Keratinocyte (primary cell): ENCODE measurements at regions not wholly inside any gene's neighbourhood (a gene's known extent, or its start where the extent isn't known, plus 50 kb on each side); places are given as distances from the start of the nearest gene placed in this dataset.

Experiments
- DNase-seq: peaks from one replicate; pipeline ENCODE4 v3.0.0-alpha.2; 2011; ENCODE audit warnings: low read depth, missing footprints, low spot score
- FAIRE-seq: peaks from 2 replicates; lab custom pipeline; 2011; peaks lifted over from hg19 to GRCh38; lab: Jason Lieb, UNC
- H2AFZ ChIP-seq: 2 replicates; pipeline ENCODE4 v1.6.0; 2012; ENCODE audit warnings: low read length, control low read depth, inconsistent platforms; ENCODE audit not compliant: control insufficient read depth
- H3K27ac ChIP-seq: 2 replicates; pipeline ENCODE4 v1.5.1; 2011; ENCODE audit warnings: low read length; ENCODE audit not compliant: control insufficient read depth, insufficient read depth
- H3K27me3 ChIP-seq: 3 replicates; pipeline ENCODE4 v1.6.0; 2011; ENCODE audit warnings: low read length; ENCODE audit not compliant: control insufficient read depth, insufficient read depth; ENCODE audit errors: extremely low read depth
- H3K36me3 ChIP-seq, 2 experiments: 2 replicates in 1 of 2; 3 replicates in 1 of 2; pipeline ENCODE4 v1.5.1; 2011; ENCODE audit warnings: low read length in 2 of 2, mild to moderate bottlenecking in 1 of 2; ENCODE audit not compliant: control insufficient read depth in 2 of 2, insufficient read depth in 2 of 2; ENCODE audit errors: extremely low read depth in 1 of 2
- H3K4me1 ChIP-seq: 3 replicates; pipeline ENCODE4 v1.5.1; 2011; ENCODE audit warnings: low read length; ENCODE audit not compliant: control insufficient read depth, insufficient read depth; ENCODE audit errors: extremely low read depth
- H3K4me2 ChIP-seq: 3 replicates; pipeline ENCODE4 v1.6.0; 2011; ENCODE audit warnings: low read depth, low read length; ENCODE audit not compliant: control insufficient read depth, insufficient read depth; ENCODE audit errors: extremely low read depth
- H3K4me3 ChIP-seq, 3 experiments: fragments of 200-600 bp in 1 of 3; sonication (generic) in 1 of 3; 2 replicates in 2 of 3; 3 replicates in 1 of 3; pipeline ENCODE4 v1.5.1; 2011 to 2016; ENCODE audit warnings: low read length in 3 of 3, mild to moderate bottlenecking in 3 of 3, control low read depth in 2 of 3, inconsistent platforms in 1 of 3, low read depth in 1 of 3, mixed read lengths in 1 of 3, mixed run types in 1 of 3, moderate library complexity in 1 of 3; ENCODE audit not compliant: control insufficient read depth in 2 of 3, insufficient read depth in 2 of 3; ENCODE audit errors: extremely low read depth in 1 of 3
- H3K79me2 ChIP-seq: 2 replicates; pipeline ENCODE4 v1.6.0; 2012; ENCODE audit warnings: low read length; ENCODE audit not compliant: control insufficient read depth, insufficient read depth
- H3K9ac ChIP-seq: 3 replicates; pipeline ENCODE4 v1.6.0; 2011; ENCODE audit warnings: low read length; ENCODE audit not compliant: control insufficient read depth, insufficient read depth; ENCODE audit errors: extremely low read depth
- H3K9me1 ChIP-seq: 3 replicates; pipeline ENCODE4 v1.6.0; 2011; ENCODE audit warnings: low read length; ENCODE audit not compliant: control insufficient read depth, insufficient read depth; ENCODE audit errors: extremely low read depth
- H3K9me3 ChIP-seq: 2 replicates; pipeline ENCODE4 v1.5.1; 2012; ENCODE audit warnings: low read depth, low read length; ENCODE audit not compliant: control insufficient read depth
- H4K20me1 ChIP-seq: 3 replicates; pipeline ENCODE4 v1.6.0; 2011; ENCODE audit warnings: low read length; ENCODE audit not compliant: control insufficient read depth, insufficient read depth; ENCODE audit errors: extremely low read depth
- CTCF ChIP-seq, 3 experiments: IDR thresholded peaks in 1 of 3; conservative IDR thresholded peaks in 1 of 3; optimal IDR thresholded peaks in 1 of 3; 2 replicates in 2 of 3; 3 replicates in 1 of 3; pipeline versions ENCODE3 to v1.5.1; 2011; ENCODE audit warnings: low read length in 3 of 3, mild to moderate bottlenecking in 3 of 3, moderate library complexity in 2 of 3, control low read depth in 1 of 3, inconsistent platforms in 1 of 3; ENCODE audit not compliant: insufficient read depth in 2 of 3; ENCODE audit errors: extremely low read depth in 1 of 3
- EZH2 ChIP-seq: IDR thresholded peaks from one replicate; pipeline ENCODE4 v1.6.1; 2012; ENCODE audit warnings: inconsistent platforms, mild to moderate bottlenecking, low read length, moderate library complexity
- dilution Hi-C: fragments of 300-500 bp; cut with MboI; formaldehyde crosslinking; loops from one replicate; pipeline ENCODE4 v1.7.0; 2020; ENCODE audit warnings: low sequenced_read_pairs; ENCODE audit not compliant: extremely low pct_ligation_motif_present

GRCh38 chr5:68475476-68475983 is 260.0 kb downstream of the PIK3R1 start:
- Histone ChIP-seq H3K27me3 (no peaks in the 10 kb centered on the region), H3K4me2 (no peak overlapping the region), H3K27ac (no peak overlapping the region), H3K4me3 (no peak overlapping the region), H3K9me1 (no peaks in the 10 kb centered on the region), H3K36me3 (no peaks in the 10 kb centered on the region), H3K9me3 (no peaks in the 10 kb centered on the region), H4K20me1 (no peaks in the 10 kb centered on the region), H3K9ac (no peak overlapping the region), H3K4me1 (no peaks in the 10 kb centered on the region), H3K79me2 (no peaks in the 10 kb centered on the region), H2AFZ (no peak overlapping the region)
- FAIRE-seq (no peak), DNase-seq (no peak)
- dilution Hi-C loops: no loop called here
- no peak for TF ChIP-seq CTCF (optimal IDR thresholded peaks at IDR 0.05 in 1 of 3, IDR thresholded peaks at IDR 0.05 in 1 of 3, conservative IDR thresholded peaks at IDR 0.05 in 1 of 3; ENCODE audit: extremely low read depth in 1 of 3, insufficient read depth in 2 of 3, low read length in 3 of 3)
- TF ChIP-seq EZH2: no peak

GRCh38 chr5:68476854-68477253 is 261.3 kb downstream of the PIK3R1 start:
- H3K4me2 ChIP-seq: no peak overlapping the region
- no peak overlapping the region for H3K4me3 ChIP-seq
- H3K4me1 ChIP-seq: no peaks in the 10 kb centered on the region
- no peaks in the 10 kb centered on the region for H3K9me3 ChIP-seq
- no peak overlapping the region for H3K9ac ChIP-seq
- no peaks in the 10 kb centered on the region for H3K79me2 ChIP-seq
- no peaks in the 10 kb centered on the region for H3K36me3 ChIP-seq
- no peak overlapping the region for H2AFZ ChIP-seq
- no peaks in the 10 kb centered on the region for H4K20me1 ChIP-seq
- TF ChIP-seq CTCF (optimal IDR thresholded peaks at IDR 0.05 in 1 of 3, IDR thresholded peaks at IDR 0.05 in 1 of 3, conservative IDR thresholded peaks at IDR 0.05 in 1 of 3; ENCODE audit: extremely low read depth in 1 of 3, insufficient read depth in 2 of 3, low read length in 3 of 3) (peak in 2 of 3 experiments; percentile 39), EZH2 (no peak)
- dilution Hi-C loops: no loop called here
- FAIRE-seq (no peak), DNase-seq (no peak)
- no peaks in the 10 kb centered on the region for H3K27me3 ChIP-seq
- no peaks in the 10 kb centered on the region for H3K9me1 ChIP-seq
- no peak overlapping the region for H3K27ac ChIP-seq
